KMS-11 (cell line): ENCODE measurements at regions not wholly inside any gene's neighbourhood (a gene's known extent, or its start where the extent isn't known, plus 50 kb on each side); places are given as distances from the start of the nearest gene placed in this dataset.
"Not testable (repeated sequence)": the region's sequence is repeated elsewhere in the genome, so short reads cannot be mapped to it uniquely, and the experiment has no call there.

Experiments used
- H2AFZ ChIP-seq: fragments of 200-600 bp; sonication (generic); 2 replicates; pipeline ENCODE4 v1.6.1; 2016; ENCODE audit warnings: antibody characterized with exemption, mixed run types, low read depth
- H3K27ac ChIP-seq: fragments of 200-600 bp; sonication (generic); 2 replicates; pipeline ENCODE4 v1.6.1; 2016; ENCODE audit warnings: mild to moderate bottlenecking, mixed run types
- H3K27me3 ChIP-seq: fragments of 200-600 bp; sonication (generic); 2 replicates; pipeline ENCODE4 v1.6.1; 2017; ENCODE audit warnings: mild to moderate bottlenecking, low read depth, mixed run types, moderate library complexity; ENCODE audit not compliant: insufficient read depth
- H3K36me3 ChIP-seq: fragments of 200-600 bp; sonication (generic); 2 replicates; pipeline ENCODE4 v1.6.1; 2017; ENCODE audit warnings: mild to moderate bottlenecking, mixed run types; ENCODE audit not compliant: insufficient read depth
- H3K4me1 ChIP-seq: fragments of 200-600 bp; sonication (generic); 2 replicates; pipeline ENCODE4 v1.6.1; 2016; ENCODE audit warnings: mild to moderate bottlenecking, low read depth, mixed run types; ENCODE audit not compliant: poor library complexity, severe bottlenecking
- H3K4me2 ChIP-seq: fragments of 200-600 bp; sonication (generic); 2 replicates; pipeline ENCODE4 v1.7.0; 2016; ENCODE audit warnings: mild to moderate bottlenecking, mixed run types
- H3K4me3 ChIP-seq: fragments of 200-600 bp; sonication (generic); IDR thresholded peaks from 2 replicates; pipeline ENCODE4 v1.6.1; 2017; ENCODE audit warnings: low read depth, low read length, mixed read lengths; ENCODE audit not compliant: insufficient read depth
- H3K79me2 ChIP-seq: fragments of 200-600 bp; sonication (generic); 2 replicates; pipeline ENCODE4 v1.6.1; 2016; ENCODE audit warnings: low read depth, mixed run types; ENCODE audit not compliant: insufficient read depth
- H3K9ac ChIP-seq: fragments of 200-600 bp; sonication (generic); 2 replicates; pipeline ENCODE4 v1.6.1; 2016; ENCODE audit warnings: mild to moderate bottlenecking, mixed run types
- H4K20me1 ChIP-seq: fragments of 200-600 bp; sonication (generic); 2 replicates; pipeline ENCODE4 v1.6.1; 2016; ENCODE audit warnings: mild to moderate bottlenecking, mixed run types; ENCODE audit not compliant: insufficient read depth
- CTCF ChIP-seq: fragments of 200-600 bp; sonication (generic); conservative IDR thresholded peaks from 2 replicates; pipeline ENCODE4 v1.6.1; 2017; ENCODE audit warnings: low read depth, mild to moderate bottlenecking, antibody characterized with exemption, low read length, moderate library complexity, mixed read lengths

GRCh38 chr12:77225373-77225772, 160.0 kb upstream of the E2F7 start:
- TF ChIP-seq CTCF = no peak
- no peak overlapping the region for H3K9ac ChIP-seq
- H3K4me3 ChIP-seq = no peak overlapping the region
- no peak overlapping the region for H3K27ac ChIP-seq
- H4K20me1 ChIP-seq = no peaks in the 10 kb centered on the region
- H3K79me2 ChIP-seq = no peaks in the 10 kb centered on the region
- no peaks in the 10 kb centered on the region for H3K36me3 ChIP-seq
- H3K27me3 ChIP-seq = no peaks in the 10 kb centered on the region
- H3K4me1 ChIP-seq = no peaks in the 10 kb centered on the region
- H2AFZ ChIP-seq = no peak overlapping the region
- H3K4me2 ChIP-seq = no peak overlapping the region

GRCh38 chr12:77224346-77224745, 159.0 kb upstream of the E2F7 start:
- Histone ChIP-seq H3K4me2 (no peak overlapping the region), H3K36me3 (no peaks in the 10 kb centered on the region), H4K20me1 (no peaks in the 10 kb centered on the region), H3K4me3 (no peak overlapping the region), H3K27ac (no peak overlapping the region), H3K27me3 (no peaks in the 10 kb centered on the region), H3K9ac (no peak overlapping the region), H2AFZ (no peak overlapping the region), H3K4me1 (no peaks in the 10 kb centered on the region), H3K79me2 (no peaks in the 10 kb centered on the region)
- no peak for TF ChIP-seq CTCF

- Histone ChIP-seq H3K4me3 (no peak overlapping the region), H2AFZ (no peak overlapping the region), H3K79me2 (no peaks in the 10 kb centered on the region), H3K4me1 (no peaks in the 10 kb centered on the region), H4K20me1 (no peaks in the 10 kb centered on the region), H3K27me3 (no peaks in the 10 kb centered on the region), H3K4me2 (no peak overlapping the region), H3K9ac (no peak overlapping the region), H3K27ac (no peak overlapping the region), H3K36me3 (no peaks in the 10 kb centered on the region)
- TF ChIP-seq CTCF = no peak
These were observed 157.0 kb upstream of the E2F7 start for GRCh38 chr12:77222336-77222735.

DNA sequence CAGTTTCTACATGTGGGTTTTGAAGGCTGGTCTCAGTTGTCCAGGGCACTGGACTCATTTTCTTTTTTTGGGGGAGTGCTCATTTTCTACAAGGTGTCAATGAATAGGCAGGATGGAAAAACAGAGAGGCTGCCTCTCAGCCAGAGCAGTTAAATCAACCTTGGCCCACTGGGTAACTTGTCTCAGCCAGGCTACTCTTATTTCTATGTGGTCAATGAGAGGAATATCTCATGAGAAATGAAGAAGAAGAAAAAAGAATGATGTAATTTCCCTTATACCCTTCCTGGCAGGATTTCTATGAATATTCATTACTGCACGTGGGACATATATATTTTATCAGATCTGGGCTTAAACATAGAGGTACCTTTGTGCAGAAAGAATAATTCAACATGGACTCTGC, 155.2 kb upstream of the E2F7 start:
- TF ChIP-seq CTCF = no peak
- H3K79me2 ChIP-seq = no peaks in the 10 kb centered on the region
- H2AFZ ChIP-seq = no peak overlapping the region
- no peak overlapping the region for H3K9ac ChIP-seq
- no peaks in the 10 kb centered on the region for H3K27me3 ChIP-seq
- no peaks in the 10 kb centered on the region for H3K4me1 ChIP-seq
- no peaks in the 10 kb centered on the region for H3K36me3 ChIP-seq
- H3K4me3 ChIP-seq = no peak overlapping the region
- no peak overlapping the region for H3K4me2 ChIP-seq
- no peak overlapping the region for H3K27ac ChIP-seq
- H4K20me1 ChIP-seq = no peaks in the 10 kb centered on the region

GRCh38 chr12:77218278-77218677, 152.9 kb upstream of the E2F7 start:
- no peak overlapping the region for H3K9ac ChIP-seq
- no peaks in the 10 kb centered on the region for H3K27me3 ChIP-seq
- H3K4me1 ChIP-seq = no peaks in the 10 kb centered on the region
- H4K20me1 ChIP-seq = no peaks in the 10 kb centered on the region
- no peak for TF ChIP-seq CTCF
- no peak overlapping the region for H3K4me3 ChIP-seq
- no peak overlapping the region for H3K4me2 ChIP-seq
- H3K79me2 ChIP-seq = no peaks in the 10 kb centered on the region
- no peaks in the 10 kb centered on the region for H3K36me3 ChIP-seq
- H2AFZ ChIP-seq = no peak overlapping the region
- H3K27ac ChIP-seq = no peak overlapping the region

- not testable (repeated sequence) for H3K4me2 ChIP-seq
These were observed 150.8 kb upstream of the E2F7 start for GRCh38 chr12:77216136-77216535.

More at GRCh38 chr12:77216136-77216535, 150.8 kb upstream of the E2F7 start:
- not testable (repeated sequence) for H3K79me2 ChIP-seq, H3K27ac ChIP-seq, H3K4me1 ChIP-seq, H3K27me3 ChIP-seq, H3K36me3 ChIP-seq, H3K9ac ChIP-seq, H3K4me3 ChIP-seq, H4K20me1 ChIP-seq, H2AFZ ChIP-seq
